NCI-H345 (cell line): ENCODE measurements at regions not wholly inside any gene's neighbourhood (a gene's known extent, or its start where the extent isn't known, plus 50 kb on each side); places are given as distances from the start of the nearest gene placed in this dataset.
A peak's percentile ranks its signal among the peaks of the same experiment; 100 is the strongest.
"Not testable (repeated sequence)": the region's sequence is repeated elsewhere in the genome, so short reads cannot be mapped to it uniquely, and the experiment has no call there.

ENCODE experiments used
- DNase-seq: peaks from one replicate; lab custom pipeline; 2025; lab: John Stamatoyannopoulos, UW

- DNase-seq = no peak
Measured at GRCh38 chr12:63508543-63508942, 159.8 kb downstream of the DPY19L2 start.

GRCh38 chr12:63499567-63499966 is 168.7 kb downstream of the DPY19L2 start:
- DNase-seq = no peak

- no peak for DNase-seq
Measured at GRCh38 chr12:63498239-63498638, 170.1 kb downstream of the DPY19L2 start.

GRCh38 chr12:63496654-63497053 is 171.6 kb downstream of the DPY19L2 start:
- DNase-seq = no peak

GRCh38 chr12:63495974-63496373 is 172.3 kb downstream of the DPY19L2 start:
- no peak for DNase-seq

GRCh38 chr12:63493357-63493756 is 174.9 kb downstream of the DPY19L2 start:
- not testable (repeated sequence) for DNase-seq

- DNase-seq = no peak
Measured at GRCh38 chr12:63480186-63480585, 188.1 kb downstream of the DPY19L2 start.

- DNase-seq = no peak
Measured at GRCh38 chr12:63470161-63470560, 198.1 kb downstream of the DPY19L2 start.

GRCh38 chr12:63467951-63468350 is 200.3 kb downstream of the DPY19L2 start:
- no peak for DNase-seq

- no peak for DNase-seq
Measured at GRCh38 chr12:63457857-63458256, 210.4 kb downstream of the DPY19L2 start.

- DNase-seq = no peak
Measured at GRCh38 chr12:63457428-63457827, 210.9 kb downstream of the DPY19L2 start.

GRCh38 chr12:63450816-63451215 is 217.5 kb downstream of the DPY19L2 start:
- DNase-seq = no peak

- no peak for DNase-seq
Measured at GRCh38 chr12:63450334-63450733, 218.0 kb downstream of the DPY19L2 start.

- DNase-seq = no peak
Measured at GRCh38 chr12:63445224-63445880, 222.9 kb downstream of the DPY19L2 start.

- no peak for DNase-seq
Measured at GRCh38 chr12:63440048-63440447, 228.2 kb downstream of the DPY19L2 start.

- not testable (repeated sequence) for DNase-seq
Measured at GRCh38 chr12:63434384-63434783, 233.9 kb downstream of the DPY19L2 start.

- DNase-seq = not testable (repeated sequence)
Measured at GRCh38 chr12:63427969-63428368, 240.3 kb downstream of the DPY19L2 start.

GRCh38 chr12:63427029-63427428 is 241.3 kb downstream of the DPY19L2 start:
- DNase-seq = not testable (repeated sequence)

GRCh38 chr12:63424671-63425070 is 243.6 kb downstream of the DPY19L2 start:
- no peak for DNase-seq

- no peak for DNase-seq
Measured at GRCh38 chr12:63423839-63424238, 244.5 kb downstream of the DPY19L2 start.

GRCh38 chr12:63420206-63420644 is 248.1 kb downstream of the DPY19L2 start:
- DNase-seq = peak; percentile 92

- DNase-seq = peak; percentile 13
Measured at GRCh38 chr12:63419154-63419553, 249.1 kb downstream of the DPY19L2 start.

- no peak for DNase-seq
Measured at GRCh38 chr12:63416788-63417187, 251.5 kb downstream of the DPY19L2 start.

- DNase-seq = no peak
Measured at GRCh38 chr12:63415357-63415756, 252.9 kb downstream of the DPY19L2 start.
